IMR-90 (cell line): ENCODE measurements at regions not wholly inside any gene's neighbourhood (a gene's known extent, or its start where the extent isn't known, plus 50 kb on each side); places are given as distances from the start of the nearest gene placed in this dataset.

ENCODE experiments used
- ATAC-seq: fragments of 200-7000 bp; cut with Tn5 transposase; 2 replicates; pipeline ENCODE4 v1.9.1; 2020; ENCODE audit warnings: low read depth, mild to moderate bottlenecking, moderate library complexity
- BruUV-seq: library from RNA; stranded (reverse); fragments of 400-500 nt; replicated peaks from 2 replicates; lab custom pipeline; 2021; lab: Mats Ljungman, UMichigan
- CTCF ChIA-PET: fragments of 300-600 bp; formaldehyde crosslinking; extraction: SDS; loops from one replicate; lab custom pipeline; 2021; ENCODE audit warnings: antibody characterized with exemption; lab: Yijun Ruan, JAX
- POLR2A ChIA-PET: fragments of 300-600 bp; sonication (Branson Sonifier 250); formaldehyde crosslinking; loops from one replicate; lab custom pipeline; 2022; ENCODE audit warnings: antibody characterized with exemption; ENCODE audit not compliant: unreplicated experiment; lab: Charles Lee
- DNase-seq: peaks from one replicate; pipeline ENCODE4 v3.0.0; 2013
- H2AFZ ChIP-seq: replicated peaks from 2 replicates; pipeline ENCODE3; 2013; ENCODE audit warnings: low read length, mild to moderate bottlenecking; ENCODE audit not compliant: poor library complexity
- H2AK5ac ChIP-seq: 2 replicates; pipeline ENCODE4 v1.6.1; 2013; ENCODE audit warnings: low read depth, low read length, inconsistent platforms
- H2AK9ac ChIP-seq: replicated peaks from 2 replicates; pipeline ENCODE3; 2013; ENCODE audit warnings: mild to moderate bottlenecking, low read depth, low read length, moderate library complexity; ENCODE audit not compliant: poor library complexity
- H2BK120ac ChIP-seq: 2 replicates; pipeline ENCODE4 v1.6.1; 2013; ENCODE audit warnings: low read depth, low read length, inconsistent platforms
- H2BK15ac ChIP-seq: 3 replicates; pipeline ENCODE4 v1.6.1; 2013; ENCODE audit warnings: low read depth, low read length, inconsistent platforms
- H2BK20ac ChIP-seq: 2 replicates; pipeline ENCODE4 v1.6.1; 2013; ENCODE audit warnings: low read depth, mild to moderate bottlenecking, inconsistent platforms, low read length, moderate library complexity
- H2BK5ac ChIP-seq: 2 replicates; pipeline ENCODE4 v1.6.1; 2013; ENCODE audit warnings: mild to moderate bottlenecking, low read depth, low read length, inconsistent platforms; ENCODE audit not compliant: poor library complexity, severe bottlenecking
- H3K14ac ChIP-seq: replicated peaks from 2 replicates; pipeline ENCODE4 v1.6.1; 2013; ENCODE audit warnings: low read depth, low read length, inconsistent platforms
- H3K18ac ChIP-seq: 2 replicates; pipeline ENCODE4 v1.6.1; 2013; ENCODE audit warnings: low read depth, low read length, control low read depth
- H3K23ac ChIP-seq: 2 replicates; pipeline ENCODE4 v1.6.1; 2013; ENCODE audit warnings: low read depth, low read length, inconsistent platforms
- H3K27ac ChIP-seq: 2 replicates; pipeline ENCODE4 v1.5.1; 2013; ENCODE audit warnings: mild to moderate bottlenecking, control low read depth, low read length; ENCODE audit not compliant: insufficient read depth
- H3K27me3 ChIP-seq: 2 replicates; pipeline ENCODE4 v1.6.1; 2013; ENCODE audit warnings: low read length; ENCODE audit not compliant: control insufficient read depth, insufficient read depth
- H3K36me3 ChIP-seq: 2 replicates; pipeline ENCODE4 v1.6.1; 2013; ENCODE audit warnings: low read length, mixed read lengths; ENCODE audit not compliant: control insufficient read depth, insufficient read depth
- H3K4ac ChIP-seq: 2 replicates; pipeline ENCODE4 v1.6.1; 2013; ENCODE audit warnings: low read depth, low read length, inconsistent platforms
- H3K4me1 ChIP-seq: 2 replicates; pipeline ENCODE4 v1.6.1; 2013; ENCODE audit warnings: low read length, mixed read lengths; ENCODE audit not compliant: control insufficient read depth, insufficient read depth
- H3K4me2 ChIP-seq: 2 replicates; pipeline ENCODE4 v1.6.1; 2013; ENCODE audit warnings: low read depth, mild to moderate bottlenecking, control low read depth, low read length, moderate library complexity
- H3K4me3 ChIP-seq: 2 replicates; pipeline ENCODE4 v1.5.1; 2013; ENCODE audit warnings: low read depth, mild to moderate bottlenecking, control low read depth, low read length, moderate library complexity; ENCODE audit not compliant: insufficient read depth
- H3K56ac ChIP-seq: 2 replicates; pipeline ENCODE4 v1.6.1; 2013; ENCODE audit warnings: low read length, inconsistent platforms; ENCODE audit not compliant: insufficient read depth; ENCODE audit errors: extremely low read depth
- H3K79me1 ChIP-seq, 2 experiments: 2 replicates each; pipeline ENCODE4 v1.6.1; 2013; ENCODE audit warnings: low read length in 2 of 2, inconsistent platforms in 1 of 2, low read depth in 1 of 2
- H3K9ac ChIP-seq: 2 replicates; pipeline ENCODE4 v1.6.1; 2013; ENCODE audit warnings: low read depth, low read length, control low read depth
- H3K9me1 ChIP-seq: 2 replicates; pipeline ENCODE4 v1.6.1; 2013; ENCODE audit warnings: low read length, inconsistent platforms; ENCODE audit not compliant: insufficient read depth
- H3K9me3 ChIP-seq: 2 replicates; pipeline ENCODE4 v1.6.1; 2013; ENCODE audit warnings: low read length; ENCODE audit not compliant: control insufficient read depth, insufficient read depth
- H4K20me1 ChIP-seq: 2 replicates; pipeline ENCODE4 v1.6.1; 2013; ENCODE audit warnings: low read length, inconsistent platforms; ENCODE audit not compliant: insufficient read depth
- H4K5ac ChIP-seq: 2 replicates; pipeline ENCODE4 v1.6.1; 2013; ENCODE audit warnings: mild to moderate bottlenecking, low read depth, low read length, control low read depth
- H4K8ac ChIP-seq, 2 experiments: 2 replicates each; pipeline ENCODE4 v1.6.1; 2013; ENCODE audit warnings: low read depth in 2 of 2, low read length in 2 of 2, control low read depth in 1 of 2, inconsistent platforms in 1 of 2
- H4K91ac ChIP-seq: 2 replicates; pipeline ENCODE4 v1.6.1; 2013; ENCODE audit warnings: low read depth, low read length, inconsistent platforms; ENCODE audit not compliant: insufficient read depth
- MAFK ChIP-seq: IDR thresholded peaks from 2 replicates; pipeline ENCODE4 v1.6.1; 2012; ENCODE audit warnings: low read depth, low read length, improper control_type of control experiment
- SMC3 ChIP-seq: fragments of 150-350 bp; IDR thresholded peaks from 2 replicates; pipeline ENCODE4 v1.6.1; 2016; ENCODE audit warnings: low read depth, mild to moderate bottlenecking, antibody characterized with exemption, low read length, moderate library complexity
- WGBS, 2 experiments: methylation state at CpG; one replicate each; pipeline versions ENCODE4 v1.1.5 to v1.1.7; 2013; ENCODE audit warnings: missing lambda C conversion rate in 2 of 2; ENCODE audit not compliant: insufficient read length in 1 of 2; ENCODE audit errors: extremely low coverage in 2 of 2; 5-methylcytosine and 5-hydroxymethylcytosine counted together
- dilution Hi-C: fragments of 300-500 bp; cut with HindIII; formaldehyde crosslinking; loops from one replicate; pipeline ENCODE4 v1.14.3; 2018; ENCODE audit warnings: low sequenced_read_pairs; ENCODE audit not compliant: unreplicated experiment
- in situ Hi-C: fragments of 300-500 bp; cut with MboI; formaldehyde crosslinking; loops from 3 replicates; pipeline ENCODE4 v1.14.3; 2019; ENCODE audit warnings: low sequenced_read_pairs, inconsistent platforms, mixed read lengths
- intact Hi-C: fragments of 100-400 bp; cut with micrococcal nuclease; formaldehyde crosslinking; loops from 2 replicates; pipeline ENCODE4 v1.10.0; 2022

GRCh38 chr6:134819863-134820800 is 129.8 kb downstream of the ALDH8A1 start:
- in situ Hi-C loops (loop anchor here (5.0 kb wide), 1 partner anchor 653 kb away; no protein-coding TSS in a partner anchor), intact Hi-C loops (loop anchor here (5.0 kb wide), 2 partner anchors 398 to 523 kb away; no protein-coding TSS in a partner anchor)
- WGBS, 2 experiments: 100% methylated on average over 2 of the region's 3 CpGs; no CpG with 5 or more reads in 1 of the 2 experiments

More at GRCh38 chr6:134819863-134820800, 129.8 kb downstream of the ALDH8A1 start:
- no peaks in the 10 kb centered on the region; the same call in 1 of the 2 replicates for H3K9me3 ChIP-seq
- no peaks in the 10 kb centered on the region for H3K27me3 ChIP-seq
- ATAC-seq (no peak), DNase-seq (no peak)
- H3K9me1 ChIP-seq: 0 out of 2 replicates have a peak, but pooled peaks cover 12% of the 10 kb centered on the region
- peak overlapping the region; percentile 69 for H2BK120ac ChIP-seq
- no peak overlapping the region for H3K4me2 ChIP-seq
- H4K20me1 ChIP-seq: no peaks in the 10 kb centered on the region
- peak overlapping the region; percentile 57 for H2BK20ac ChIP-seq
- H3K27ac ChIP-seq: no peak overlapping the region
- H3K36me3 ChIP-seq: no peaks in the 10 kb centered on the region
- H3K14ac ChIP-seq: no peak overlapping the region; the same call in 1 of the 2 replicates
- peak overlapping the region; percentile 66; the same call in 1 of the 2 replicates for H3K4ac ChIP-seq
- H3K4me3 ChIP-seq: no peak overlapping the region
- H4K5ac ChIP-seq: peak overlapping the region; percentile 57; the same call in 1 of the 2 replicates
- H3K79me1 ChIP-seq: no peaks in the 10 kb centered on the region
- TF ChIP-seq SMC3 (no peak), MAFK (peak; percentile 31; the same call in 1 of the 2 replicates)
- H2AK9ac ChIP-seq: no peak overlapping the region
- peak overlapping the region in 1 of 2 experiments; percentile 73; a peak in 1 of 4 replicates for H4K8ac ChIP-seq
- peak overlapping the region; percentile 54 for H2AK5ac ChIP-seq
- no peak overlapping the region for H3K23ac ChIP-seq
- H3K9ac ChIP-seq: no peak overlapping the region
- H2AFZ ChIP-seq: no peak overlapping the region
- no TSS peak for BruUV-seq
- dilution Hi-C loops: loop anchor here (10.0 kb wide), 2 partner anchors 175 to 655 kb away; no protein-coding TSS in a partner anchor
- peak overlapping the region; percentile 69 for H3K18ac ChIP-seq
- ChIA-PET CTCF (interaction anchor here (0.8 kb wide), 1 partner anchor 62 kb away, joined by 4 read pairs; no protein-coding TSS in a partner anchor), POLR2A (interaction anchor here (0.6 kb wide), 1 partner anchor 172 kb away, joined by 4 read pairs; no protein-coding TSS in a partner anchor)
- H2BK15ac ChIP-seq: peak overlapping the region; percentile 87
- H4K91ac ChIP-seq: peak overlapping the region; percentile 71
- H3K4me1 ChIP-seq: peaks cover 11% of the 10 kb centered on the region
- H3K56ac ChIP-seq: no peak overlapping the region
- no peak overlapping the region for H2BK5ac ChIP-seq
